ENCODE measurements at regions not wholly inside any gene's neighbourhood (a gene's known extent, or its start where the extent isn't known, plus 50 kb on each side); places are given as distances from the start of the nearest gene placed in this dataset.

- Mint-ChIP-seq H3K27ac (no peak overlapping the region), H3K36me3 (no peaks in the 10 kb centered on the region), H3K4me1 (no peaks in the 10 kb centered on the region), H3K27me3 (peaks cover 22% of the 10 kb centered on the region), H3K9me3 (ENCODE audit: low read depth) (no peaks in the 10 kb centered on the region), H3K4me3 (no peak overlapping the region)
- CTCF ChIA-PET = no interaction called here
- DNase-seq = no peak
- ATAC-seq = no peak
These were observed 246.5 kb upstream of the MDFIC2 start for GRCh38 chr3:70558956-70559355.

GRCh38 chr3:70557976-70558375 lies 245.5 kb upstream of the MDFIC2 start:
- Mint-ChIP-seq H3K4me1 (no peaks in the 10 kb centered on the region), H3K36me3 (no peaks in the 10 kb centered on the region), H3K4me3 (no peak overlapping the region), H3K27ac (no peak overlapping the region), H3K9me3 (ENCODE audit: low read depth) (no peaks in the 10 kb centered on the region), H3K27me3 (peaks cover 14% of the 10 kb centered on the region)
- DNase-seq (no peak), ATAC-seq (no peak)
- CTCF ChIA-PET = no interaction called here

- H3K27ac Mint-ChIP-seq = no peak overlapping the region
- H3K4me3 Mint-ChIP-seq = no peak overlapping the region
- peaks cover 8% of the 10 kb centered on the region for H3K27me3 Mint-ChIP-seq
- no peaks in the 10 kb centered on the region for H3K36me3 Mint-ChIP-seq
- H3K9me3 Mint-ChIP-seq (ENCODE audit: low read depth) = no peaks in the 10 kb centered on the region
- CTCF ChIA-PET = no interaction called here
- no peaks in the 10 kb centered on the region for H3K4me1 Mint-ChIP-seq
- DNase-seq (no peak), ATAC-seq (no peak)
These were observed 243.6 kb upstream of the MDFIC2 start for GRCh38 chr3:70556056-70556455.

- Mint-ChIP-seq H3K4me3 (no peak overlapping the region), H3K27me3 (peaks cover 14% of the 10 kb centered on the region), H3K27ac (no peak overlapping the region), H3K9me3 (ENCODE audit: low read depth) (no peaks in the 10 kb centered on the region), H3K36me3 (no peaks in the 10 kb centered on the region), H3K4me1 (no peaks in the 10 kb centered on the region)
- CTCF ChIA-PET = no interaction called here
- DNase-seq (no peak), ATAC-seq (no peak)
These were observed 241.7 kb upstream of the MDFIC2 start for GRCh38 chr3:70554170-70554569.

- DNase-seq (peak; percentile 72), ATAC-seq (peak; percentile 74)
- peaks cover 11% of the 10 kb centered on the region for H3K27me3 Mint-ChIP-seq
- H3K4me3 Mint-ChIP-seq = no peak overlapping the region
- no peaks in the 10 kb centered on the region for H3K9me3 Mint-ChIP-seq (ENCODE audit: low read depth)
- H3K36me3 Mint-ChIP-seq = no peaks in the 10 kb centered on the region
- CTCF ChIA-PET = interaction anchor here (0.5 to 1.6 kb wide), 14 partner anchors 10 to 1037 kb away, joined by 3 to 8 read pairs (median 3); partner anchors contain the start of gene FOXP1
- H3K27ac Mint-ChIP-seq = no peak overlapping the region
- no peaks in the 10 kb centered on the region for H3K4me1 Mint-ChIP-seq
These were observed 238.4 kb upstream of the MDFIC2 start for GRCh38 chr3:70550723-70551319.

GRCh38 chr3:70546679-70547078 lies 234.2 kb upstream of the MDFIC2 start:
- CTCF ChIA-PET = no interaction called here
- no peak overlapping the region for H3K27ac Mint-ChIP-seq

GRCh38 chr3:70543493-70543892 lies 231.1 kb upstream of the MDFIC2 start:
- CTCF ChIA-PET = no interaction called here
- DNase-seq = no peak
- ATAC-seq = no peak
- Mint-ChIP-seq H3K9me3 (ENCODE audit: low read depth) (no peaks in the 10 kb centered on the region), H3K27me3 (peaks cover 5% of the 10 kb centered on the region), H3K4me3 (no peak overlapping the region), H3K4me1 (no peaks in the 10 kb centered on the region), H3K27ac (no peak overlapping the region), H3K36me3 (no peaks in the 10 kb centered on the region)

More at GRCh38 chr3:70546679-70547078, 234.2 kb upstream of the MDFIC2 start:
- Mint-ChIP-seq H3K27me3 (peaks cover 12% of the 10 kb centered on the region), H3K4me3 (no peak overlapping the region), H3K9me3 (ENCODE audit: low read depth) (no peaks in the 10 kb centered on the region), H3K36me3 (no peaks in the 10 kb centered on the region), H3K4me1 (no peaks in the 10 kb centered on the region)
- ATAC-seq (no peak), DNase-seq (no peak)

- no peak overlapping the region for H3K27ac Mint-ChIP-seq
These were observed 227.5 kb upstream of the MDFIC2 start for GRCh38 chr3:70539908-70540307.

GRCh38 chr3:70532806-70533205 lies 220.4 kb upstream of the MDFIC2 start:
- Mint-ChIP-seq H3K36me3 (no peaks in the 10 kb centered on the region), H3K9me3 (ENCODE audit: low read depth) (no peaks in the 10 kb centered on the region), H3K4me1 (no peaks in the 10 kb centered on the region), H3K4me3 (no peak overlapping the region), H3K27me3 (peaks cover 37% of the 10 kb centered on the region), H3K27ac (no peak overlapping the region)
- ATAC-seq (no peak), DNase-seq (no peak)
- CTCF ChIA-PET = interaction anchor here (1.4 kb wide), 1 partner anchor 18 kb away, joined by 4 read pairs; no protein-coding TSS in a partner anchor

More at GRCh38 chr3:70539908-70540307, 227.5 kb upstream of the MDFIC2 start:
- ATAC-seq (no peak), DNase-seq (no peak)
- Mint-ChIP-seq H3K36me3 (no peaks in the 10 kb centered on the region), H3K4me1 (no peaks in the 10 kb centered on the region), H3K27me3 (peaks cover 11% of the 10 kb centered on the region), H3K4me3 (no peak overlapping the region), H3K9me3 (ENCODE audit: low read depth) (no peaks in the 10 kb centered on the region)
- CTCF ChIA-PET = interaction anchor here (1.2 kb wide), 1 partner anchor 11 kb away, joined by 3 read pairs; no protein-coding TSS in a partner anchor

GRCh38 chr3:70531838-70532489 lies 219.5 kb upstream of the MDFIC2 start:
- H3K27ac Mint-ChIP-seq = no peak overlapping the region
- DNase-seq (no peak), ATAC-seq (no peak)
- no peaks in the 10 kb centered on the region for H3K36me3 Mint-ChIP-seq
- H3K9me3 Mint-ChIP-seq (ENCODE audit: low read depth) = no peaks in the 10 kb centered on the region
- H3K4me1 Mint-ChIP-seq = no peaks in the 10 kb centered on the region
- CTCF ChIA-PET = no interaction called here
- no peak overlapping the region for H3K4me3 Mint-ChIP-seq
- peaks cover 33% of the 10 kb centered on the region for H3K27me3 Mint-ChIP-seq

- no peaks in the 10 kb centered on the region for H3K36me3 Mint-ChIP-seq
- ATAC-seq = no peak
- CTCF ChIA-PET = no interaction called here
- no peaks in the 10 kb centered on the region for H3K4me1 Mint-ChIP-seq
- DNase-seq = no peak
- no peak overlapping the region for H3K4me3 Mint-ChIP-seq
- H3K9me3 Mint-ChIP-seq (ENCODE audit: low read depth) = no peaks in the 10 kb centered on the region
- peaks cover 29% of the 10 kb centered on the region for H3K27me3 Mint-ChIP-seq
- no peak overlapping the region for H3K27ac Mint-ChIP-seq
These were observed 218.7 kb upstream of the MDFIC2 start for GRCh38 chr3:70531063-70531657.

- Mint-ChIP-seq H3K27me3 (peaks cover 28% of the 10 kb centered on the region), H3K4me3 (no peak overlapping the region), H3K27ac (no peak overlapping the region), H3K4me1 (no peaks in the 10 kb centered on the region), H3K36me3 (no peaks in the 10 kb centered on the region), H3K9me3 (ENCODE audit: low read depth) (no peaks in the 10 kb centered on the region)
- ATAC-seq = no peak
- CTCF ChIA-PET = no interaction called here
- no peak for DNase-seq
These were observed 218.2 kb upstream of the MDFIC2 start for GRCh38 chr3:70530626-70531025.

- no peak overlapping the region for H3K27ac Mint-ChIP-seq
- H3K4me1 Mint-ChIP-seq = no peaks in the 10 kb centered on the region
- ATAC-seq = no peak
- no peaks in the 10 kb centered on the region for H3K9me3 Mint-ChIP-seq (ENCODE audit: low read depth)
- no peak overlapping the region for H3K4me3 Mint-ChIP-seq
- DNase-seq = no peak
- H3K36me3 Mint-ChIP-seq = no peaks in the 10 kb centered on the region
- H3K27me3 Mint-ChIP-seq = peaks cover 12% of the 10 kb centered on the region
- CTCF ChIA-PET = interaction anchor here (0.7 kb wide), 1 partner anchor 117 kb away, joined by 3 read pairs; no protein-coding TSS in a partner anchor
These were observed 214.6 kb upstream of the MDFIC2 start for GRCh38 chr3:70527026-70527425.
